Mucosa of descending colon (tissue), 3 donors: ENCODE measurements at regions not wholly inside any gene's neighbourhood (a gene's known extent, or its start where the extent isn't known, plus 50 kb on each side); places are given as distances from the start of the nearest gene placed in this dataset.
A peak's percentile ranks its signal among the peaks of the same experiment; 100 is the strongest.

Source experiments
- ATAC-seq: fragments of 200-7000 bp; cut with Tn5 transposase; one replicate; pipeline ENCODE4 v1.9.1; 2020; ENCODE audit warnings: mild to moderate bottlenecking, moderate library complexity
- DNase-seq, 3 donors: peaks; one replicate each; pipeline ENCODE4 v3.0.0-alpha.2; 2020
- H3K36me3 ChIP-seq: fragments of 200-600 bp; one replicate; pipeline ENCODE4 v1.8.0; 2021; ENCODE audit warnings: low read depth, mild to moderate bottlenecking
- H3K4me1 ChIP-seq: fragments of 200-600 bp; one replicate; pipeline ENCODE4 v1.8.0; 2021; ENCODE audit warnings: low read depth, mild to moderate bottlenecking
- H3K4me3 ChIP-seq: fragments of 200-600 bp; one replicate; pipeline ENCODE4 v1.8.0; 2021; ENCODE audit warnings: mild to moderate bottlenecking
- H3K9me3 ChIP-seq: fragments of 200-600 bp; one replicate; pipeline ENCODE4 v1.8.0; 2021; ENCODE audit warnings: mild to moderate bottlenecking
- intact Hi-C, 2 donors: fragments of 100-400 bp; cut with DNase I in 1 of 2; cut with micrococcal nuclease in 1 of 2; formaldehyde crosslinking; loops; one replicate each; pipeline versions ENCODE4 v1.11.0 to v1.11.1; 2022; cut with DNase I, micrococcal nuclease
- TF ChIP-seq, protein P1 (sequence below): fragments of 200-600 bp; IDR thresholded peaks from one replicate; pipeline ENCODE4 v1.8.0; 2022; ENCODE audit warnings: antibody characterized with exemption, mild to moderate bottlenecking
- donor health status: DM: no; HTN: no; CAD: no; lungs with moderate emphysema.
- donor health status: DM: no; HTN: no; CAD: no.
- donor health status: DM: no; HTN: yes; CAD: no.

DNA sequence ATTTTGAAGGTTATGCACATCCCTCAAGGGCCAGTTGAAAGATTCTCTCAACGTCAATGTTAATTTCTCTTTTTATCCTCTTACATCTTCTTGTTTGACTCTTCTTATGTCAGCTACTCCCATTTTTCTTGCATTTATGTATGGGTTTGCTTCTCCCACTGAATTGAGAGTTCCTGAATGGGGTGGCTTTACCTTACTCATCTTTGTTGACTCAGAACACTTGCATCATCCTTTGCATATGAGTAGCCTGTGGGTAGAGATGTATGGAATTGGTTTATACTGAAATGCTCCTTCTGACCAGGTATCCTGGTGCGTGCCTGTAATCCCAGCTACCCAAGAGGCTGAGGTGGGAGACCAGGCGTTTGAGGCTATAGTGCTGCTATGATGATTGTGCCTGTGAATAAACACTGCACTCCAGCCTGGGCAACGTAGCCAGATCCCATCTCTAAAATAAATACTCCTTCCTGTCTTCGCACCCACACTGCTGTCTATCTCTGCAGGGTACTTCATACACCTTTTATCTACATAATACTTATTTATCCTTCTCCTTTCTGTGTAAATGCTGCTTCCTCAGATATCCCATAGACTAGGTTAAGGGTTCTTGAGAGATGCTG lies 123.6 kb upstream of the DPH6 start:
- H3K36me3 ChIP-seq = no peaks in the 10 kb centered on the region
- DNase-seq = no peak
- H3K4me3 ChIP-seq = no peak overlapping the region
- intact Hi-C loops = no loop called here
- ATAC-seq = no peak
- TF ChIP-seq, protein P1, sequence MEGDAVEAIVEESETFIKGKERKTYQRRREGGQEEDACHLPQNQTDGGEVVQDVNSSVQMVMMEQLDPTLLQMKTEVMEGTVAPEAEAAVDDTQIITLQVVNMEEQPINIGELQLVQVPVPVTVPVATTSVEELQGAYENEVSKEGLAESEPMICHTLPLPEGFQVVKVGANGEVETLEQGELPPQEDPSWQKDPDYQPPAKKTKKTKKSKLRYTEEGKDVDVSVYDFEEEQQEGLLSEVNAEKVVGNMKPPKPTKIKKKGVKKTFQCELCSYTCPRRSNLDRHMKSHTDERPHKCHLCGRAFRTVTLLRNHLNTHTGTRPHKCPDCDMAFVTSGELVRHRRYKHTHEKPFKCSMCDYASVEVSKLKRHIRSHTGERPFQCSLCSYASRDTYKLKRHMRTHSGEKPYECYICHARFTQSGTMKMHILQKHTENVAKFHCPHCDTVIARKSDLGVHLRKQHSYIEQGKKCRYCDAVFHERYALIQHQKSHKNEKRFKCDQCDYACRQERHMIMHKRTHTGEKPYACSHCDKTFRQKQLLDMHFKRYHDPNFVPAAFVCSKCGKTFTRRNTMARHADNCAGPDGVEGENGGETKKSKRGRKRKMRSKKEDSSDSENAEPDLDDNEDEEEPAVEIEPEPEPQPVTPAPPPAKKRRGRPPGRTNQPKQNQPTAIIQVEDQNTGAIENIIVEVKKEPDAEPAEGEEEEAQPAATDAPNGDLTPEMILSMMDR = no peak
- no peaks in the 10 kb centered on the region for H3K9me3 ChIP-seq
- no peaks in the 10 kb centered on the region for H3K4me1 ChIP-seq

DNA sequence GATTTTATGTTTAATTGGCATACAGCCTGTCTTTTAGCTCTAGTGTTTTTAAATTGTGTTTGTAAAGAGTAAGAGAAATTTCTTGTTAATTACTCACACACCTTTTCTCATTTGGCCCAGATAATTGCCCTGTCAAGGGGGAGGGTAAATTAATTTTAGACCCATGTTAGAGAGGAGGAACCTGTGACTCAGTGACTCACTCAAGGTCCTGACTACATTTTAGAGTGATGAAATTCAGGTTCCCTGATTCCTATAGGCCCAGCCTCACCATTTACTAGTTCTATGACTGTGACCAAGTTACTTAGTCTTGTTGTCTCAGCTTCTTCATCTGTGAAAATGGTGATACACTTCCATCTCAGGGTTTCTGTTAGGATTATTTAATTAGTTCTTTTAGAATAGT lies 125.2 kb upstream of the DPH6 start:
- intact Hi-C loops = no loop called here
- ATAC-seq = no peak

DNA sequence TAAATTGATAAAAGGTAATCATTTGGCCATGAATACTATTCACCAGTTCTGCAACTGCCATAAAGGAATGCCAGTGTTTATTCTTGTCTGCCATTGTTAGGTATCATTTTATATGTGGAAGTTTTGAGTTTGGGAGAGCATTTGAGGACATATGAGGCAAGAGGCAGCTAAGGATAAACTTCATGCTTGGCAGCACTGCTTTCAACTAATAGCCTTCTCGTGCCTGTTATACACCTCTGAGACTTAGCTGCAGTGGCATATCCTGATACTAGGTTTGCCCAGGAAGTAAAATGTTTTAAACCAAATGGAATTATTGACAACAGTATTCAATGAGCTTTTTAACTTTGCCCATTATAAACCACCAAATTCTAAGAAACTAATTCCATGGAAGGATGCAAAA lies 126.0 kb upstream of the DPH6 start:
- intact Hi-C loops = no loop called here
- Histone ChIP-seq H3K36me3 (no peaks in the 10 kb centered on the region), H3K4me3 (no peak overlapping the region), H3K9me3 (no peaks in the 10 kb centered on the region), H3K4me1 (no peaks in the 10 kb centered on the region)
- no peak for ATAC-seq
- no peak for DNase-seq
- TF ChIP-seq, protein P1 = no peak

More for the DNA sequence above, 125.2 kb upstream of the DPH6 start:
- no peaks in the 10 kb centered on the region for H3K9me3 ChIP-seq
- no peaks in the 10 kb centered on the region for H3K4me1 ChIP-seq
- TF ChIP-seq, protein P1 = no peak
- no peak overlapping the region for H3K4me3 ChIP-seq
- no peaks in the 10 kb centered on the region for H3K36me3 ChIP-seq
- no peak for DNase-seq

DNA sequence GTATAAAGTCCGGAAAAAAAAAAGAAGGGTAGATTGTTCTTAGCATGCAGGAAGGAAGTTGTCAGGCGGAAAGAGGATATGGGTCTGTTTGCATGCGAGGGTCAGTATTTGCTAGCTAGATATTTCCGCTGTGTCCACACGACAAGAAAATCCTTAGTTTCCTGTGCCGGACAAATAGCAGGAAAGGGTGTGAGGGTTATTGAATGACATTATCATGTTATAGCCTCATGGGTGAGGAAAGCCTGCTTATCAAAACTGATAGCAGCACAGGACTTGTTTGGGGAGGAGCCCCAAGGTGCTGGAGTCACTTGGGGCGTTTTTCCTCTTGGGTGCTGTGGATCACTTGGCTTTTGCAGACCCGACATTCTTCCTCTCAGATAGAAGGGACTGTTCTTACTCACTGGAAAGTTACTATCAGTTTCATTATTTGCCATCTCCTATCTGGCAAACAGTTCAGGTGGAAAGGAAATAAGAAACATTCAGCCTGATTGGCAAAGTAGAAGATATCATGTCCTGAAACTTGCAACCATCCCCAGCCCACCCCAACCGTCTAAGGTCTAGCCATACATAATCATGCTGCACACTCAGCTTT lies 127.2 kb upstream of the DPH6 start:
- DNase-seq (peak in 1 of 3 donors; percentile 13), ATAC-seq (peak; percentile 81)
- TF ChIP-seq, protein P1 = no peak
- H3K9me3 ChIP-seq = no peaks in the 10 kb centered on the region
- no peaks in the 10 kb centered on the region for H3K36me3 ChIP-seq
- no peaks in the 10 kb centered on the region for H3K4me1 ChIP-seq
- intact Hi-C loops = no loop called here
- no peak overlapping the region for H3K4me3 ChIP-seq

DNA sequence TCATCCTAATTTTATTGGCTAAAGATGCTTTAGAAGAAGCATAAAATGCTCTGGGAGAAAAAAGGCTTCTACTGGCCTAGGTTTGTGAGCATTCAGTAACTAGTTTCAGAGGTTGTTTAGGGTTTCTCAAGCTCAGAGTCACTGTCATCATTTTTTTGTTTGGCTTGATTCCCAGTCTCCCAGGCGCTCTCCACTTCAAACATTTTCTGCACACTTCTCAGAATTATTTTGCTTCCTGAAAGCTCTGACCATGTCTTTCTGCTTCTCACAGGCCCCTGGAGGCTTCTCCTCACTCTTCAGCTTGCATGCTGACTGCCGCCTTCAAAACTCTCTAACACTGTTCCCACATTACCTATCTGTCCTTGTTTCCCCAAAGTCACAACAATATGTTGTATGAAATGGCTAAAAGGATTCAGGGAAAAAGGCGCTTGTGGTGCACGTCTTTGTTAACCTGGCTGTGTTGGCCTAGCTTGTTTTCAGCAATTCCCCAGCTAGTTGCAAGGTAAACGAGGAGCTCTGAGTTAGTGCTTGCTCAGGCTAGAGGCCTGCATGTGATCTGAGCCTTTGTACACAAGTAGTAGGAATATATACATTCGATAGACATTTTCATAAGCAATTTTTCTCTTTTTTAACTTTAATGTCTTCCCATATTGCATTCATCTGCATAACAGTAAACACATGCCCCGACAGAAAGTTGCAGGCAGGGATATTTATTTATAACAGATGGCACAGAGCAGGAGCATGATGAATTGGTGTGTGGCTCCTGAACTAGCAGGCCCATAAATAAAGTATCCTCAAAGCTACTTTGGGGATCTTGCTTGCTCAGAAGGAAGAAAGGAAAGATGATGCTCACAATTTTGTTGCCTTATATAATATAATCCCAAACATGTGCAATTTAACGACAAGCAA lies 129.2 kb upstream of the DPH6 start:
- no peaks in the 10 kb centered on the region for H3K4me1 ChIP-seq
- H3K4me3 ChIP-seq = no peak overlapping the region
- H3K36me3 ChIP-seq = no peaks in the 10 kb centered on the region
- H3K9me3 ChIP-seq = no peaks in the 10 kb centered on the region
- ATAC-seq (no peak), DNase-seq (no peak)
- intact Hi-C loops = no loop called here
- TF ChIP-seq, protein P1 = no peak
